Common myeloid progenitor, CD34-positive (primary cell): ENCODE measurements at regions not wholly inside any gene's neighbourhood (a gene's known extent, or its start where the extent isn't known, plus 50 kb on each side); places are given as distances from the start of the nearest gene placed in this dataset.
A peak's percentile ranks its signal among the peaks of the same experiment; 100 is the strongest.

Experiments
- CTCF ChIA-PET: fragments of 350-600 bp; sonication (Branson Sonifier 250); formaldehyde crosslinking; loops from one replicate; lab custom pipeline; 2021; ENCODE audit warnings: antibody characterized with exemption; lab: Charles Lee
- POLR2A ChIA-PET: fragments of 350-600 bp; sonication (Branson Sonifier 250); formaldehyde crosslinking; loops from one replicate; lab custom pipeline; 2021; ENCODE audit warnings: antibody characterized with exemption; lab: Charles Lee
- DNase-seq, 3 donors: peaks; one replicate each; pipeline versions ENCODE4 v3.0.0 to v3.0.0-alpha.2; 2013
- H3K27ac ChIP-seq, 2 experiments: 1 replicate in 1 of 2; 2 replicates in 1 of 2; pipeline ENCODE4 v1.7.0; 2013; ENCODE audit warnings: inconsistent platforms in 2 of 2, low read length in 2 of 2, mild to moderate bottlenecking in 2 of 2, low read depth in 1 of 2, moderate library complexity in 1 of 2; ENCODE audit not compliant: severe bottlenecking in 2 of 2, insufficient read depth in 1 of 2, poor library complexity in 1 of 2
- H3K27me3 ChIP-seq, 5 experiments: replicated peaks in 2 of 5; 1 replicate in 3 of 5; 2 replicates in 2 of 5; pipeline versions ENCODE4 v1.6.1 to v1.7.0; 2013; ENCODE audit warnings: low read length in 4 of 5, mild to moderate bottlenecking in 2 of 5, moderate library complexity in 2 of 5, inconsistent platforms in 1 of 5; ENCODE audit not compliant: insufficient read depth in 5 of 5, control insufficient read depth in 4 of 5
- H3K36me3 ChIP-seq, 4 experiments: 1 replicate in 2 of 4; 2 replicates in 2 of 4; pipeline versions ENCODE4 v1.6.1 to v1.7.0; 2013; ENCODE audit warnings: low read length in 3 of 4, control low read depth in 1 of 4, mild to moderate bottlenecking in 1 of 4; ENCODE audit not compliant: control insufficient read depth in 4 of 4, insufficient read depth in 4 of 4
- H3K4me1 ChIP-seq, 4 experiments: 1 replicate in 3 of 4; 2 replicates in 1 of 4; pipeline versions ENCODE4 v1.6.1 to v1.7.1; 2013; ENCODE audit warnings: low read length in 3 of 4, mild to moderate bottlenecking in 3 of 4, control low read depth in 1 of 4, inconsistent platforms in 1 of 4, moderate library complexity in 1 of 4; ENCODE audit not compliant: control insufficient read depth in 4 of 4, insufficient read depth in 4 of 4; ENCODE audit errors: control extremely low read depth in 1 of 4
- H3K4me3 ChIP-seq, 7 experiments: 1 replicate in 4 of 7; 2 replicates in 3 of 7; pipeline versions ENCODE4 v1.5.1 to v1.7.0; 2013; ENCODE audit warnings: mild to moderate bottlenecking in 7 of 7, low read length in 6 of 7, moderate library complexity in 6 of 7, inconsistent platforms in 2 of 7, low read depth in 2 of 7, control low read depth in 1 of 7; ENCODE audit not compliant: insufficient read depth in 4 of 7, control insufficient read depth in 1 of 7; ENCODE audit errors: extremely low read depth in 1 of 7
- H3K9me3 ChIP-seq, 5 experiments: 1 replicate in 4 of 5; 2 replicates in 1 of 5; pipeline versions ENCODE4 v1.6.1 to v1.7.1; 2013; ENCODE audit warnings: low read length in 4 of 5, mild to moderate bottlenecking in 2 of 5, inconsistent platforms in 1 of 5, low read depth in 1 of 5, moderate library complexity in 1 of 5; ENCODE audit not compliant: control insufficient read depth in 4 of 5, insufficient read depth in 2 of 5; ENCODE audit errors: control extremely low read depth in 1 of 5
- WGBS: methylation state at CpG from one replicate; pipeline ENCODE4 v1.1.5; 2013; ENCODE audit not compliant: insufficient coverage; 5-methylcytosine and 5-hydroxymethylcytosine counted together

GRCh38 chr12:118840878-118841277 is 140.5 kb upstream of the SRRM4 start:
- no peak overlapping the region for H3K4me3 ChIP-seq
- H3K9me3 ChIP-seq = no peaks in the 10 kb centered on the region
- CTCF ChIA-PET = no interaction called here
- no peaks in the 10 kb centered on the region for H3K4me1 ChIP-seq
- POLR2A ChIA-PET = no interaction called here
- peaks cover 0 to 2% (median 0%) of the 10 kb centered on the region in 5 experiments for H3K27me3 ChIP-seq
- H3K36me3 ChIP-seq = no peaks in the 10 kb centered on the region
- no peak overlapping the region for H3K27ac ChIP-seq
- no peak for DNase-seq

- CTCF ChIA-PET = no interaction called here
- H3K27me3 ChIP-seq = peaks cover 0 to 2% (median 0%) of the 10 kb centered on the region in 5 experiments
- WGBS = 57% methylated on average over 2 of the region's 6 CpGs
These were observed 139.8 kb upstream of the SRRM4 start for GRCh38 chr12:118841588-118841987.

GRCh38 chr12:118842866-118843265 is 138.5 kb upstream of the SRRM4 start:
- Histone ChIP-seq H3K4me1 (no peaks in the 10 kb centered on the region), H3K9me3 (no peaks in the 10 kb centered on the region), H3K4me3 (no peak overlapping the region), H3K27ac (no peak overlapping the region), H3K27me3 (peaks cover 0 to 2% (median 0%) of the 10 kb centered on the region in 5 experiments), H3K36me3 (no peaks in the 10 kb centered on the region)
- 73% methylated on average over 2 of the region's 2 CpGs for WGBS
- ChIA-PET CTCF (no interaction called here), POLR2A (no interaction called here)
- no peak for DNase-seq

More at GRCh38 chr12:118841588-118841987, 139.8 kb upstream of the SRRM4 start:
- POLR2A ChIA-PET = no interaction called here
- Histone ChIP-seq H3K9me3 (no peaks in the 10 kb centered on the region), H3K4me1 (no peaks in the 10 kb centered on the region), H3K27ac (no peak overlapping the region), H3K4me3 (no peak overlapping the region), H3K36me3 (no peaks in the 10 kb centered on the region)
- DNase-seq = no peak

GRCh38 chr12:118846416-118846815 is 134.9 kb upstream of the SRRM4 start:
- POLR2A ChIA-PET = no interaction called here
- CTCF ChIA-PET = no interaction called here
- peaks cover 0 to 2% (median 0%) of the 10 kb centered on the region in 5 experiments for H3K27me3 ChIP-seq
- H3K27ac ChIP-seq = no peak overlapping the region
- H3K36me3 ChIP-seq = no peaks in the 10 kb centered on the region
- DNase-seq = no peak
- no peaks in the 10 kb centered on the region for H3K4me1 ChIP-seq
- no peak overlapping the region for H3K4me3 ChIP-seq
- H3K9me3 ChIP-seq = no peaks in the 10 kb centered on the region
- no CpG with 5 or more reads among the region's 2 CpGs for WGBS

- DNase-seq = peak in 2 of 3 donors; percentile 15 to 17
- Histone ChIP-seq H3K4me1 (no peaks in the 10 kb centered on the region), H3K27me3 (no peaks in the 10 kb centered on the region), H3K4me3 (no peak overlapping the region), H3K36me3 (no peaks in the 10 kb centered on the region), H3K27ac (no peak overlapping the region), H3K9me3 (no peaks in the 10 kb centered on the region)
- 3% methylated on average over 4 of the region's 7 CpGs for WGBS
- ChIA-PET POLR2A (no interaction called here), CTCF (no interaction called here)
These were observed 131.0 kb upstream of the SRRM4 start for GRCh38 chr12:118850244-118850825.

GRCh38 chr12:118851891-118852290 is 129.4 kb upstream of the SRRM4 start:
- CTCF ChIA-PET = no interaction called here
- Histone ChIP-seq H3K27me3 (no peaks in the 10 kb centered on the region), H3K4me1 (no peaks in the 10 kb centered on the region), H3K4me3 (no peak overlapping the region), H3K27ac (no peak overlapping the region), H3K9me3 (no peaks in the 10 kb centered on the region), H3K36me3 (no peaks in the 10 kb centered on the region)
- DNase-seq = no peak
- POLR2A ChIA-PET = no interaction called here
- WGBS = 60% methylated on average over 1 of the region's 2 CpGs

- POLR2A ChIA-PET = no interaction called here
- Histone ChIP-seq H3K4me3 (no peak overlapping the region), H3K27ac (no peak overlapping the region), H3K27me3 (no peaks in the 10 kb centered on the region), H3K9me3 (no peaks in the 10 kb centered on the region), H3K36me3 (no peaks in the 10 kb centered on the region), H3K4me1 (no peaks in the 10 kb centered on the region)
- DNase-seq = peak in 2 of 3 donors; percentile 26 to 30
- CTCF ChIA-PET = no interaction called here
- whole genome bisulfite sequencing = 51% methylated on average over 3 of the region's 4 CpGs
These were observed 127.7 kb upstream of the SRRM4 start for GRCh38 chr12:118853634-118854033.
